IPS DF 6.9 (cell line): ENCODE measurements at regions not wholly inside any gene's neighbourhood (a gene's known extent, or its start where the extent isn't known, plus 50 kb on each side); places are given as distances from the start of the nearest gene placed in this dataset.

Experiments
- DNase-seq: peaks from one replicate; pipeline ENCODE4 v3.0.0-alpha.2; 2013; ENCODE audit warnings: low read depth, low spot score
- H3K27ac ChIP-seq: one replicate; pipeline ENCODE4 v1.5.1; 2013; ENCODE audit warnings: low read length, control low read depth
- H3K27me3 ChIP-seq: 2 replicates; pipeline ENCODE4 v1.6.1; 2013; ENCODE audit warnings: mild to moderate bottlenecking, low read length; ENCODE audit not compliant: control insufficient read depth, insufficient read depth
- H3K36me3 ChIP-seq: 2 replicates; pipeline ENCODE4 v1.6.1; 2013; ENCODE audit warnings: low read length; ENCODE audit not compliant: control insufficient read depth, insufficient read depth
- H3K4me1 ChIP-seq: 2 replicates; pipeline ENCODE4 v1.6.1; 2013; ENCODE audit warnings: low read length; ENCODE audit not compliant: control insufficient read depth, insufficient read depth
- H3K4me3 ChIP-seq: 2 replicates; pipeline ENCODE4 v1.5.1; 2013; ENCODE audit warnings: mild to moderate bottlenecking, low read length
- H3K9me3 ChIP-seq: 2 replicates; pipeline ENCODE4 v1.6.1; 2013; ENCODE audit warnings: low read length, inconsistent platforms; ENCODE audit not compliant: control insufficient read depth, insufficient read depth
- WGBS: extraction: QIAGEN DNeasy Blood & Tissue Kit; methylation state at CpG from one replicate; pipeline ENCODE4 v1.1.7; 2013; ENCODE audit warnings: mixed read lengths, missing lambda C conversion rate; ENCODE audit not compliant: insufficient read length, insufficient coverage; 5-methylcytosine and 5-hydroxymethylcytosine counted together

DNA sequence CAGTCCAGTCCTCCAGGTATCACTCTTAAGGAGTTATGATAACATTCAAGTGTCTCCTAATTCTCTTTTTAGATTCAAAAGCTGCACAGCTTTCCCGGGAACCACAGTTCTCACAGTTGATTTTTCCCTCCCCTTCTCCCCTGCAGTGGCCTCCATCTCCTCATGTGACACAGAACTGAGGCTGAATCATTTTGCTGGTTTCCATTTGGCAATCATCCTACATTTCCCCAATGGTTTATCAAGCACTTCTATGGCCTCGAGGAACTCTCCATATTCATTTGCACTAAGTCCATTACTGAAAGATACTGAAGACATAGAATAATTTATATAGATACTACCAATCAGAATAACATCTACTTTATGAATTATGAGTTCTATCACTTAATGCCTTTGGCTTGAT, 484.9 kb downstream of the GPAM start:
- WGBS, result no CpG with 5 or more reads among the region's 2 CpGs
- no peaks in the 10 kb centered on the region for H3K36me3 ChIP-seq
- H3K27ac ChIP-seq, result no peak overlapping the region
- H3K4me3 ChIP-seq, result no peak overlapping the region
- no peaks in the 10 kb centered on the region for H3K4me1 ChIP-seq
- H3K27me3 ChIP-seq, result no peaks in the 10 kb centered on the region
- no peak for DNase-seq
- H3K9me3 ChIP-seq, result no peaks in the 10 kb centered on the region

DNA sequence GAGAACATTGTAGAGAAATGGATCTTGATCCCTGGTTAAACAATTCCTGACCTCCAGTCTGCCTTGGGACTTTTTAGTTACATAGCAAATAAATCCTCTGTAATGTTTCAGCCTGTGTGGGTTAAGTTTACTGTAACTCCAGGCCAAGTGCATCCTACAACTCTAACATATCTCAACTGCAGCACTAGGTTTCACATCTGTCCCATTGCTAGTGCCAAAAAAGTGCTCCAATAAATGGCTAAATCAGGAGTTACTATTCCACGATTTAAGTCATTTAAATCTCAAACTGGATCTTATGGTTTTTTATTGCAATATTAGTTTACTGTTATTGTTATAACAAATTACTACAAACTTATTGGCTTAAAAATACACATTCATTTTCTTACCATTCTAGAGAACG, 479.6 kb downstream of the GPAM start:
- H3K36me3 ChIP-seq, result no peaks in the 10 kb centered on the region
- H3K9me3 ChIP-seq, result no peaks in the 10 kb centered on the region
- WGBS, result no CpG with 5 or more reads among the region's 2 CpGs
- no peaks in the 10 kb centered on the region for H3K27me3 ChIP-seq
- no peak overlapping the region for H3K4me3 ChIP-seq
- H3K27ac ChIP-seq, result no peak overlapping the region
- DNase-seq, result no peak
- no peaks in the 10 kb centered on the region for H3K4me1 ChIP-seq

DNA sequence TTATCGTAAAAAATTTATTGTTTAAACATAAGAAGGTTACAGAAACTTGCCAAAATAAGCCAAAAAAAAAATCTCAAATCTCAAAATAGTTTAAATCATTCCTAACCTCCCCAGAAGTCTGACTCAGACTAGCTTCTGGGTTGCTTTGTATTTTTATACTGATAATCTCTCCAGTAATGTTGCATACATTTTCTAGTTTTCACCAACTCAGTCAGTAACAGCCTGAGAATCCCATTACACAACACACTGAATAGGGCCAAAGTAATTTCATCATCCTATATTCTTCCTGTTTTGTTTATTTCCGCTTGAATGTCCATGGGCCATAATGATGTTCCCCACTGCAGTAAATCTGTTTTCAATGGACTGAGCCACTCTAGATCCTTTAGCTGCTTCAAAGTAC, 478.5 kb downstream of the GPAM start:
- DNase-seq, result no peak
- Histone ChIP-seq H3K4me3 (no peak overlapping the region), H3K9me3 (no peaks in the 10 kb centered on the region), H3K36me3 (no peaks in the 10 kb centered on the region), H3K4me1 (no peaks in the 10 kb centered on the region), H3K27me3 (no peaks in the 10 kb centered on the region), H3K27ac (no peak overlapping the region)
- WGBS, result no CpG with 5 or more reads among the region's 2 CpGs

DNA sequence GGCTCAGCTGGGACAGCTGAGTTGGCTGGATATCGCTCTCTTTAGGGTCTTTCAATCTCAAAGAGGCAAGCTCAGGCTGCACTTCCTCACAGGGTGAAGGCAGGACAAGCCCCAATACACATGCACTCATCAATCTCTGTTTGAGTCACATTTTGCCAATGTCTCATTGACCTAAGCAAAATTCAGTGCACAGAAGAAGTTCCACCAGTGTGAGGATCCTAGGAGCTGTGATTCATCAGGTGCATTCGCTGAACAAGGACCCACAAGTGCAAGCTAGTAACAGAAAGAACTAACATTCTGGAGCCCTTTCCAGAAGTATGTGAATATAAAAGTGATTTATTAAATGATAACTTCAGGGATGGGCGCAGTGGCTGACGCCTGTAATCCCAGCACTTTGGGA, 477.2 kb downstream of the GPAM start:
- WGBS, result no CpG with 5 or more reads among the region's 4 CpGs

DNA sequence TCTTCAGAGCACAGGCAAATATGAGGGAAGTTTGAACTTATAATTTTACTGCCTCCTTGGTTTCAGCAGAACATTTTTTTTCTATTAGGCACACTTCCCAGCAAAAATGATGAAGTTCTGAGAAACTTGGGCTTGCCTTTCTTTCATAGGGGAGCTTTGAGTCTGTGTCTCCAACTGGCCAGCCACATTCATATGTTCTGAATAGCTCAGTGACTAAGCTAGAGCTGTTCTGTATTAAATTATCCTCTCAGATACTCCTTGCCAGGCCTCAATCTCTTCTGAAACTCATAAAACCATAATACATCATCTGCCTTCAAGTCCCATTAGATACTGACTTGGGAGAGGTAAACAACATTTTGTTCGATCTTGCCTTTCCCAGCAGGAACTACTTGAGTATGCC, 476.5 kb downstream of the GPAM start:
- H3K4me1 ChIP-seq, result no peaks in the 10 kb centered on the region
- H3K27me3 ChIP-seq, result no peaks in the 10 kb centered on the region
- no peak overlapping the region for H3K4me3 ChIP-seq
- no peaks in the 10 kb centered on the region for H3K9me3 ChIP-seq
- no peak overlapping the region for H3K27ac ChIP-seq
- no peak for DNase-seq
- no peaks in the 10 kb centered on the region for H3K36me3 ChIP-seq
- WGBS, result no CpG with 5 or more reads among the region's 1 CpG

More for the DNA sequence above, 477.2 kb downstream of the GPAM start:
- no peak overlapping the region for H3K4me3 ChIP-seq
- H3K27ac ChIP-seq, result no peak overlapping the region
- no peaks in the 10 kb centered on the region for H3K9me3 ChIP-seq
- no peak for DNase-seq
- H3K36me3 ChIP-seq, result no peaks in the 10 kb centered on the region
- H3K4me1 ChIP-seq, result no peaks in the 10 kb centered on the region
- H3K27me3 ChIP-seq, result no peaks in the 10 kb centered on the region

DNA sequence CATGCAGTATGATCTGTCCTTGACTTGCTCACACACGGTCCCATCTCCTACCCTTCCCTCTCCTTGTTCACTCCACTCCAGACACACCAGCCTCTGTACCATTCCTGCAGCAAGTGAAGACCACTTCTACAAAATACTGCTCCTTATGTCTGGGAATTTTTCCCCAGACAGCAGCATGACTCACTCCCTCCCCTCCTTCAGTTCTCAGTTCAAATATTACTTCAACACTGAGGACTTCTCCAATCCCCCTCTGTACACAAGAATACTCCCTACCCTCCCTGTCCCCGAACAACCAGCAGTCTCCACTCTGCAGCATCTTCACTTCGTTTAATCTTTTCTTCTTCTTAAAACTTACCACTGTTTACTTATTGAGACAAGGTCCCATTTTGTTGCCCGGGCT, 474.0 kb downstream of the GPAM start:
- 100% methylated on average over 2 of the region's 4 CpGs for WGBS
- Histone ChIP-seq H3K27me3 (no peaks in the 10 kb centered on the region), H3K4me1 (no peaks in the 10 kb centered on the region), H3K27ac (no peak overlapping the region), H3K4me3 (no peak overlapping the region), H3K36me3 (no peaks in the 10 kb centered on the region), H3K9me3 (no peaks in the 10 kb centered on the region)
- no peak for DNase-seq

DNA sequence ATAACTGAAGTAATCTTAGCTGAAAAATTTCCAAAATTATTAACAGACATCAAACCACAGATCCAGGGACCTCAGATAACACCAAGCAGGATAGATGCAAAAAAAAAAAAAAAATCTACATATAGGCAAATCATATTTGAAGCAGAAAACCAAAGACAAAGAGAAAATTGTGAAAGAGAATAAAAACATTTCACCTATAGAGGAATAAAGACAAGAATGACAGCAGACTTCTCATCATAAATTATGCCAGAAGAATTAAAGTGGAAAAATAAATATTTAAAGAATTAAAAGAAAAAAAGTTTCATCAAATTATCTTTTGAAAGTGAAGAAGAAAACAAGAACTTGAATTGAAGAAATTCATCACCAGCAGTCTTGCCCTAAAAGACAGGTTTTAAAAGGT, 467.5 kb downstream of the GPAM start:
- no peak for DNase-seq
- no peaks in the 10 kb centered on the region for H3K9me3 ChIP-seq
- H3K27ac ChIP-seq, result no peak overlapping the region
- no peaks in the 10 kb centered on the region for H3K4me1 ChIP-seq
- no peak overlapping the region for H3K4me3 ChIP-seq
- H3K36me3 ChIP-seq, result no peaks in the 10 kb centered on the region
- H3K27me3 ChIP-seq, result no peaks in the 10 kb centered on the region

DNA sequence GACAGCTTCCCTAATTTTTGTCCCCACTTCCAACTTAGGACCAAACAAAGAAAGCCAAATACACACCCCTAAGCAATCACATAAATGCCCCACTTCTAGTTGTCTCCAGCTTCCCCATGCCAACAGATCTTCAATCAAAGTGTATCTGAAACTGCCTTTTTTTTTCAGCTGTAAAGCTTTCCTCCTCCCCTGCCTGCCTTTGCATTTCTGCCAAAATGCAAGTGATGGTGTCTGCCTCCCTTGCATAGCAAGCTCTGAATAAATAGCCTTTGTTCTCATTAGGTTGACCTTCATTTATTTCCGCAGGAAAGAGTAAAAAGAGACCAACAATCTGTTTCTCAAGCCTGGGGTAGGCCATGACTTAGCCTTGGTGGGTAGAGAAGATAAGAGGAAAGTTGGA, 459.4 kb downstream of the GPAM start:
- DNase-seq, result no peak
- H3K36me3 ChIP-seq, result no peaks in the 10 kb centered on the region
- H3K4me3 ChIP-seq, result no peak overlapping the region
- H3K4me1 ChIP-seq, result peaks cover 2% of the 10 kb centered on the region; the same call in 1 of the 2 replicates
- H3K27me3 ChIP-seq, result no peaks in the 10 kb centered on the region
- H3K9me3 ChIP-seq, result no peaks in the 10 kb centered on the region
- no peak overlapping the region for H3K27ac ChIP-seq
- no CpG with 5 or more reads among the region's 1 CpG for WGBS

DNA sequence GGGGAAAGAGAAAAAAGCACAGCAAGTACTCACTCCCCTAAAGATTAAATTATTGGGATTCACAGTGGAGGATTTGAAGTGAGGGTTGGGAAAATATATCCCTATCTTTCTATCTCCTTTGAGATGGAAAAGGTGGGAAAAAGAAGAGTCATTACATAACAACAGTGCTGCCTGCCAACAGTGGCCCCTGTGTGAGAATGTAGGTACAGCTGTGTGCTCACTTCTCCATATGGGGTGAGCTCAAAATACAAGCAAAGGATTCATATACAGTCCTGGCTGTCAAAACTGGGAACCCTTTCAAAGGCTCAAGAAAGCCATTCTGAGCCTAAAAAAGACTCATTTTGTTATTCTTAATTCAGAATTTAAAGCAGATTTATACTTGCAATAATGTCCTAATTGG, 458.5 kb downstream of the GPAM start:
- Histone ChIP-seq H3K4me1 (peaks cover 2% of the 10 kb centered on the region; the same call in 1 of the 2 replicates), H3K27me3 (no peaks in the 10 kb centered on the region), H3K36me3 (no peaks in the 10 kb centered on the region), H3K9me3 (no peaks in the 10 kb centered on the region), H3K27ac (no peak overlapping the region), H3K4me3 (no peak overlapping the region)
- DNase-seq, result no peak

DNA sequence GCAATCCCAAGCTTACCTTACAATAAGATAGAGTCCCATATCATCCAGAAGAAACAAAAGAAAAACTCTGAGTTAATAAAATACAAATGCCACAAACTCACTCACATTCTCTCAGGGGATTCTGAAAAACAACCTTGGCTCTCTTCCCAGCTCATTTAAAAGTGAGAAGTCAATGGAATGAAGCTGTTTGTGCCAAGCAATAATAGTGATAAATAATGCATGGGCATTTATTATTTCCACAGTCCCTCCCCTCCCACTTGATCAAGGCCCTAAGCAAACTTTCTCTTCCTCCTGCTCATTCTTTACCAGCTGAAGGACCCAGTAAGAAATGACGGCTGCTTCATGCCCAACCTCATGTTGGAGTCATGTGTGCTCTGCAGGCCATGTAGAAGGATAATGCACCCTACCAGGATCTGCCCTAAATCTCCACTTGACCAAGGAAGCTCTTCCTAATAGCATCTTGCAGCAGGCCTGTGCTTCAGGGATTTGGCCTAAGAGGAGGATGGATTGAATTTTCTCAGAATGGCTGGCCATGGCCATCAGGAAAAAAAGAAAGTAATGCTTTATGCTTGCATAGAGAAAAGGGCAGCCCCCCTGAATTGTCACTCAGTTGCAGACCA, 451.3 kb downstream of the GPAM start:
- WGBS, result no CpG with 5 or more reads among the region's 1 CpG
- Histone ChIP-seq H3K36me3 (no peaks in the 10 kb centered on the region), H3K9me3 (no peaks in the 10 kb centered on the region), H3K27ac (no peak overlapping the region), H3K4me3 (no peak overlapping the region), H3K27me3 (no peaks in the 10 kb centered on the region), H3K4me1 (no peaks in the 10 kb centered on the region)
- no peak for DNase-seq

DNA sequence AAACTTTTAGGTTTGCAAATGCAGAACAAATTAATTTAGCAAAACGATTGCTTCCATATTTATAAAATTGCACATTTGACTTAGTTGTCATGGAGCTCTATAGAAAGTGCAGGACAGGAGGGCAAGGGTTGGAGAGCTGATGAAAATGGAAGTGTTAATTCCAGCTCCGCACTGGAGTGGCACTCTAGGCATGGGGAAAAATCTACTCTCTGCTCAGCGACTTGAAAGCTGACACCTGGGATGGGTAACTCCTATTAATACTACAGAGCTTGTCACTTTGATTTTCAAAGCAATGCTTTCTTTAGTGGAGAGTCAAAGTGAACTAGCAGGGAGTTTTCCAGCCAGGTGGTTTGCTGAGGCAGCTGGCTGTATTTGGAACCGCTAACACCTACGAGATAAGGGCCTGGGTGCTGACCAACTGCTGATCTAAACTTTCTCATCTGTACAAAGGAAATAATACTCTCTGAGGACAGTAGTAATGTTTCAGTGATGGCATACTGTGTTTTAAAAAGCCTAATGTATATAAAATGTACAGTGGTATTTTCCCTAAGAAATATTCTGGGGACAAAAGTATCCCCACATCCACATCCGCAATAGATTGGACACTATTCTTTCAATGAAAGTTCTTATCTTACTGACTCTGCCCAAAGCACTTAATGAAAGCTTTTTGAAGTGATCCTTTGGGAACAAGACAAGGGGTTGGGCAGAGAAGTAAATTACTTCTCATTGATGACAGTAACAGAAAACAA, 444.3 kb downstream of the GPAM start:
- DNase-seq, result no peak
- H3K27me3 ChIP-seq, result no peaks in the 10 kb centered on the region
- no peak overlapping the region for H3K27ac ChIP-seq
- no peaks in the 10 kb centered on the region for H3K9me3 ChIP-seq
- no CpG with 5 or more reads among the region's 6 CpGs for WGBS
- H3K36me3 ChIP-seq, result no peaks in the 10 kb centered on the region
- H3K4me1 ChIP-seq, result no peaks in the 10 kb centered on the region
- no peak overlapping the region for H3K4me3 ChIP-seq
